ENCODE measurements at regions not wholly inside any gene's neighbourhood (a gene's known extent, or its start where the extent isn't known, plus 50 kb on each side); places are given as distances from the start of the nearest gene placed in this dataset.

- Histone ChIP-seq H3K9me3 (ENCODE audit: control insufficient read depth in 4 of 4, insufficient read depth in 3 of 4, low read length in 3 of 4) (no peaks in the 10 kb centered on the region), H3K9ac (ENCODE audit: insufficient read depth in 1 of 2, low read length in 2 of 2) (no peak overlapping the region), H3K27ac (ENCODE audit: low read depth in 1 of 2, low read length in 1 of 2) (no peak overlapping the region), H3K4me1 (ENCODE audit: control insufficient read depth in 5 of 5, insufficient read depth in 5 of 5, low read length in 5 of 5) (no peaks in the 10 kb centered on the region), H3K36me3 (ENCODE audit: control insufficient read depth in 4 of 4, insufficient read depth in 4 of 4, low read length in 4 of 4) (no peaks in the 10 kb centered on the region), H3K27me3 (ENCODE audit: control insufficient read depth in 3 of 3, insufficient read depth in 3 of 3, low read length in 2 of 3) (no peaks in the 10 kb centered on the region), H3K4me3 (no peak overlapping the region)
- WGBS, 2 donors, result 44 to 61% methylated on average over 7 of the region's 7 CpGs
- no peak for TF ChIP-seq CTCF (IDR thresholded peaks at IDR 0.05; ENCODE audit: control extremely low read depth, extremely low read depth)
- ATAC-seq (ENCODE audit: insufficient read depth, low FRiP score) (no peak), DNase-seq (peak in 1 of 3 donors; percentile 8)
Measured at GRCh38 chr2:12507295-12507694, 209.4 kb upstream of the TRIB2 start.

- H3K4me1 ChIP-seq (ENCODE audit: control insufficient read depth in 5 of 5, insufficient read depth in 5 of 5, low read length in 5 of 5), result peaks cover 0 to 3% (median 0%) of the 10 kb centered on the region in 5 donors
- TF ChIP-seq CTCF (IDR thresholded peaks at IDR 0.05; ENCODE audit: control extremely low read depth, extremely low read depth), result no peak
- H3K27me3 ChIP-seq (ENCODE audit: control insufficient read depth in 3 of 3, insufficient read depth in 3 of 3, low read length in 2 of 3), result no peaks in the 10 kb centered on the region
- no peak for ATAC-seq (ENCODE audit: insufficient read depth, low FRiP score)
- H3K9me3 ChIP-seq (ENCODE audit: control insufficient read depth in 4 of 4, insufficient read depth in 3 of 4, low read length in 3 of 4), result peaks cover 0 to 2% (median 0%) of the 10 kb centered on the region in 4 donors
- H3K27ac ChIP-seq (ENCODE audit: low read depth in 1 of 2, low read length in 1 of 2), result no peak overlapping the region
- H3K9ac ChIP-seq (ENCODE audit: insufficient read depth in 1 of 2, low read length in 2 of 2), result no peak overlapping the region
- no peak overlapping the region for H3K4me3 ChIP-seq
- H3K36me3 ChIP-seq (ENCODE audit: control insufficient read depth in 4 of 4, insufficient read depth in 4 of 4, low read length in 4 of 4), result no peaks in the 10 kb centered on the region
- DNase-seq, result no peak
Measured at GRCh38 chr2:12510070-12510469, 206.7 kb upstream of the TRIB2 start.

GRCh38 chr2:12513339-12513738, 203.4 kb upstream of the TRIB2 start:
- peaks cover 0 to 4% (median 0%) of the 10 kb centered on the region in 5 donors for H3K4me1 ChIP-seq (ENCODE audit: control insufficient read depth in 5 of 5, insufficient read depth in 5 of 5, low read length in 5 of 5)
- H3K27ac ChIP-seq (ENCODE audit: low read depth in 1 of 2, low read length in 1 of 2), result no peak overlapping the region
- H3K9me3 ChIP-seq (ENCODE audit: control insufficient read depth in 4 of 4, insufficient read depth in 3 of 4, low read length in 3 of 4), result peaks cover 0 to 2% (median 0%) of the 10 kb centered on the region in 4 donors
- DNase-seq (no peak), ATAC-seq (ENCODE audit: insufficient read depth, low FRiP score) (no peak)
- H3K36me3 ChIP-seq (ENCODE audit: control insufficient read depth in 4 of 4, insufficient read depth in 4 of 4, low read length in 4 of 4), result no peaks in the 10 kb centered on the region
- no peak overlapping the region for H3K4me3 ChIP-seq
- H3K27me3 ChIP-seq (ENCODE audit: control insufficient read depth in 3 of 3, insufficient read depth in 3 of 3, low read length in 2 of 3), result no peaks in the 10 kb centered on the region
- no peak for TF ChIP-seq CTCF (IDR thresholded peaks at IDR 0.05; ENCODE audit: control extremely low read depth, extremely low read depth)
- H3K9ac ChIP-seq (ENCODE audit: insufficient read depth in 1 of 2, low read length in 2 of 2), result no peak overlapping the region
- WGBS, 2 donors, result 58 to 70% methylated on average over 1 of the region's 1 CpG

- WGBS, 2 donors, result 78 to 84% methylated on average over 3 of the region's 3 CpGs
- no peak for ATAC-seq (ENCODE audit: insufficient read depth, low FRiP score)
- Histone ChIP-seq H3K36me3 (ENCODE audit: control insufficient read depth in 4 of 4, insufficient read depth in 4 of 4, low read length in 4 of 4) (no peaks in the 10 kb centered on the region), H3K9me3 (ENCODE audit: control insufficient read depth in 4 of 4, insufficient read depth in 3 of 4, low read length in 3 of 4) (peaks cover 0 to 2% (median 0%) of the 10 kb centered on the region in 4 donors), H3K4me1 (ENCODE audit: control insufficient read depth in 5 of 5, insufficient read depth in 5 of 5, low read length in 5 of 5) (peaks cover 0 to 8% (median 0%) of the 10 kb centered on the region in 5 donors), H3K27ac (ENCODE audit: low read depth in 1 of 2, low read length in 1 of 2) (no peak overlapping the region), H3K9ac (ENCODE audit: insufficient read depth in 1 of 2, low read length in 2 of 2) (no peak overlapping the region), H3K4me3 (no peak overlapping the region), H3K27me3 (ENCODE audit: control insufficient read depth in 3 of 3, insufficient read depth in 3 of 3, low read length in 2 of 3) (no peaks in the 10 kb centered on the region)
- no peak for DNase-seq
- no peak for TF ChIP-seq CTCF (IDR thresholded peaks at IDR 0.05; ENCODE audit: control extremely low read depth, extremely low read depth)
Measured at GRCh38 chr2:12514168-12514567, 202.6 kb upstream of the TRIB2 start.

All from lung (tissue), 11 donors.